Right lobe of liver (tissue), 6 donors: ENCODE measurements at regions not wholly inside any gene's neighbourhood (a gene's known extent, or its start where the extent isn't known, plus 50 kb on each side); places are given as distances from the start of the nearest gene placed in this dataset.

Source experiments
- ATAC-seq, 4 donors: fragments of 200-7000 bp; cut with Tn5 transposase; one replicate each; pipeline ENCODE4 v1.9.1; 2020; ENCODE audit warnings: mild to moderate bottlenecking in 4 of 4, moderate library complexity in 4 of 4
- DNase-seq, 3 donors: peaks; one replicate each; pipeline ENCODE4 v3.0.0-alpha.2; 2020
- H3K27ac ChIP-seq, 3 donors: fragments of 200-600 bp; one replicate each; pipeline ENCODE4 v1.8.0; 2022
- H3K27me3 ChIP-seq, 2 donors: fragments of 200-600 bp; one replicate each; pipeline ENCODE4 v1.8.0; 2022
- H3K36me3 ChIP-seq, 4 donors: fragments of 200-600 bp; sonication (generic) in 1 of 4; one replicate each; pipeline versions ENCODE4 v1.5.1 to v1.8.0; 2017 to 2022; ENCODE audit warnings: control low read depth in 1 of 4
- H3K4me1 ChIP-seq, 4 donors: fragments of 200-600 bp; sonication (generic) in 1 of 4; one replicate each; pipeline versions ENCODE4 v1.5.1 to v1.8.0; 2017 to 2022; ENCODE audit warnings: control low read depth in 1 of 4
- H3K4me3 ChIP-seq, 3 donors: fragments of 200-600 bp; one replicate each; pipeline ENCODE4 v1.8.0; 2022
- H3K9me3 ChIP-seq, 4 donors: fragments of 200-600 bp; sonication (generic) in 1 of 4; one replicate each; pipeline versions ENCODE4 v1.5.1 to v1.8.0; 2017 to 2022; ENCODE audit warnings: control low read depth in 1 of 4
- POLR2A ChIP-seq: fragments of 450-650 bp; IDR thresholded peaks from one replicate; pipeline ENCODE4 v1.6.1; 2017; ENCODE audit warnings: antibody characterized with exemption, mild to moderate bottlenecking
- WGBS: methylation state at CpG from one replicate; pipeline ENCODE4 v1.1.6; 2018; ENCODE audit warnings: low coverage, low lambda C conversion rate; ENCODE audit not compliant: insufficient coverage; ENCODE audit errors: missing lambda C conversion rate; 5-methylcytosine and 5-hydroxymethylcytosine counted together
- intact Hi-C, 2 donors: fragments of 100-400 bp; cut with DNase I; formaldehyde crosslinking; loops; one replicate each; pipeline versions ENCODE4 v1.11.2 to v1.14.1; 2022
- TF ChIP-seq, protein P1 (sequence below), 4 donors: fragments of 200-600 bp in 3 of 4; fragments of 450-650 bp in 1 of 4; IDR thresholded peaks; one replicate each; pipeline versions ENCODE4 v1.5.1 to v1.8.0; 2016 to 2022; ENCODE audit warnings: antibody characterized with exemption in 4 of 4, mild to moderate bottlenecking in 2 of 4
- donor health status: DM: no; HTN: yes; CAD: no.
- donor health status: DM: no; HTN: no; CAD: no.
- donor health status: DM: no; HTN: no; CAD: no.
- donor health status: DM: no; HTN: yes; CAD: no.
- donor health status: DM: no; HTN: yes; CAD: no.

- ATAC-seq (no peak), DNase-seq (no peak)
- H3K27me3 ChIP-seq = no peaks in the 10 kb centered on the region
- H3K27ac ChIP-seq = no peak overlapping the region
- 91% methylated on average over 4 of the region's 4 CpGs for WGBS
- H3K9me3 ChIP-seq = no peaks in the 10 kb centered on the region
- no peak overlapping the region for H3K4me3 ChIP-seq
- intact Hi-C loops = no loop called here
- H3K4me1 ChIP-seq = no peaks in the 10 kb centered on the region
- TF ChIP-seq POLR2A = no peak
- TF ChIP-seq, protein P1, sequence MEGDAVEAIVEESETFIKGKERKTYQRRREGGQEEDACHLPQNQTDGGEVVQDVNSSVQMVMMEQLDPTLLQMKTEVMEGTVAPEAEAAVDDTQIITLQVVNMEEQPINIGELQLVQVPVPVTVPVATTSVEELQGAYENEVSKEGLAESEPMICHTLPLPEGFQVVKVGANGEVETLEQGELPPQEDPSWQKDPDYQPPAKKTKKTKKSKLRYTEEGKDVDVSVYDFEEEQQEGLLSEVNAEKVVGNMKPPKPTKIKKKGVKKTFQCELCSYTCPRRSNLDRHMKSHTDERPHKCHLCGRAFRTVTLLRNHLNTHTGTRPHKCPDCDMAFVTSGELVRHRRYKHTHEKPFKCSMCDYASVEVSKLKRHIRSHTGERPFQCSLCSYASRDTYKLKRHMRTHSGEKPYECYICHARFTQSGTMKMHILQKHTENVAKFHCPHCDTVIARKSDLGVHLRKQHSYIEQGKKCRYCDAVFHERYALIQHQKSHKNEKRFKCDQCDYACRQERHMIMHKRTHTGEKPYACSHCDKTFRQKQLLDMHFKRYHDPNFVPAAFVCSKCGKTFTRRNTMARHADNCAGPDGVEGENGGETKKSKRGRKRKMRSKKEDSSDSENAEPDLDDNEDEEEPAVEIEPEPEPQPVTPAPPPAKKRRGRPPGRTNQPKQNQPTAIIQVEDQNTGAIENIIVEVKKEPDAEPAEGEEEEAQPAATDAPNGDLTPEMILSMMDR (IDR thresholded peaks at IDR 0.05) = no peak
- no peaks in the 10 kb centered on the region for H3K36me3 ChIP-seq
These were observed 232.0 kb upstream of the ZBED5 start for GRCh38 chr11:11089805-11090204.

- H3K27me3 ChIP-seq = no peaks in the 10 kb centered on the region
- H3K36me3 ChIP-seq = no peaks in the 10 kb centered on the region
- no peak for ATAC-seq
- 82% methylated on average over 1 of the region's 2 CpGs for whole genome bisulfite sequencing
- no peaks in the 10 kb centered on the region for H3K4me1 ChIP-seq
- no peak overlapping the region for H3K27ac ChIP-seq
- intact Hi-C loops = no loop called here
- DNase-seq = no peak
- H3K9me3 ChIP-seq = no peaks in the 10 kb centered on the region
- TF ChIP-seq, protein P1 (IDR thresholded peaks at IDR 0.05) = no peak
- TF ChIP-seq POLR2A = no peak
- no peak overlapping the region for H3K4me3 ChIP-seq
These were observed 229.1 kb upstream of the ZBED5 start for GRCh38 chr11:11086979-11087378.

DNA sequence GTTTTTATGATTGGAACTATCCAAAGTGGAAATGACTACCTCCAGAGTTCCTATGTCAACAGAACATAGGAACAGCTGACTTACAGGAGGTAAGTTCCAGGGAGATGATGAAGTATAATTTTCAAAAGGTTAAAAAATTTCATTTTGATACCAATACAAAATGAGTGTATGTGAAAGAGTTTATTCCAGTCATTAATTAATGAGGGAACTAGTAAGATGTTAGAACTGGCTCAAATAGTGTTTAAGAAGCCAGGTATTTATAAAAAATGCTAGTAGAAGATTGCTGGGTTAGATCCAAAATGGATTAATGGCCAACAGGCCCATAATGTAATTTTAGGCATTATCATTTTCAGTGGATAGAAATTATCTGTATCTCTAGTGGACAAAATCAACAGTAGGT lies 227.7 kb upstream of the ZBED5 start:
- intact Hi-C loops = no loop called here
- Histone ChIP-seq H3K27me3 (no peaks in the 10 kb centered on the region), H3K4me1 (no peaks in the 10 kb centered on the region), H3K9me3 (no peaks in the 10 kb centered on the region), H3K36me3 (no peaks in the 10 kb centered on the region), H3K4me3 (no peak overlapping the region), H3K27ac (no peak overlapping the region)
- ATAC-seq (no peak), DNase-seq (no peak)
- TF ChIP-seq, protein P1 (IDR thresholded peaks at IDR 0.05) = no peak
- TF ChIP-seq POLR2A = no peak

DNA sequence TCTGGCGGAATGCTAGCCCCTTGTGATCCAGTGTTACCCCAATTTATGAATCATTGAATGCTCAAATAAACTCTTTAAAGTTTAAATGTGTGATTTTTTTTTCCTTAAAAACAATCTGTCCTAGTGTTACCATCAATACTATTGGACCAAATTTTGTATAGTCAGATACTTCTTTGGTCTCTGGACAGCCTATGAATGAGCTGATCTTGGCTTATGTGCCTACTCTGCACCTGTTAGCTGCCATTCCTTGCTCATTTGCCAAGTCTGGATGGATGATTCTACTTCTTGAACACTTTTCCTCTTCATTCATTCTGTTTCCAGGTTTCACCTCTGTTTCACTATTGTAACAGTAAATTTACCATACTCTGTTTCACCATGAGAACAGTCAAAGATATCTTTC lies 226.5 kb upstream of the ZBED5 start:
- ATAC-seq = no peak

GRCh38 chr11:11083441-11083840 lies 225.6 kb upstream of the ZBED5 start:
- Histone ChIP-seq H3K9me3 (no peaks in the 10 kb centered on the region), H3K27me3 (no peaks in the 10 kb centered on the region), H3K36me3 (no peaks in the 10 kb centered on the region), H3K4me1 (no peaks in the 10 kb centered on the region), H3K27ac (no peak overlapping the region), H3K4me3 (no peak overlapping the region)
- 73% methylated on average over 2 of the region's 2 CpGs for WGBS
- TF ChIP-seq POLR2A = no peak
- TF ChIP-seq, protein P1 (IDR thresholded peaks at IDR 0.05) = no peak
- DNase-seq (no peak), ATAC-seq (no peak)
- intact Hi-C loops = no loop called here

More for the DNA sequence above, 226.5 kb upstream of the ZBED5 start:
- Histone ChIP-seq H3K36me3 (no peaks in the 10 kb centered on the region), H3K27me3 (no peaks in the 10 kb centered on the region), H3K9me3 (no peaks in the 10 kb centered on the region), H3K4me3 (no peak overlapping the region), H3K27ac (no peak overlapping the region), H3K4me1 (no peaks in the 10 kb centered on the region)
- intact Hi-C loops = no loop called here
- TF ChIP-seq, protein P1 (IDR thresholded peaks at IDR 0.05) = no peak
- TF ChIP-seq POLR2A = no peak
- WGBS = 69% methylated on average over 1 of the region's 1 CpG
- no peak for DNase-seq
